Gastroesophageal sphincter (tissue), 3 donors: ENCODE measurements at regions not wholly inside any gene's neighbourhood (a gene's known extent, or its start where the extent isn't known, plus 50 kb on each side); places are given as distances from the start of the nearest gene placed in this dataset.

Source experiments
- CTCF ChIP-seq, 4 experiments: fragments of 200-600 bp in 2 of 4; fragments of 450-650 bp in 2 of 4; sonication (generic) in 1 of 4; IDR thresholded peaks; one replicate each; pipeline ENCODE4 v1.5.1; 2017 to 2019; ENCODE audit warnings: antibody characterized with exemption in 4 of 4, mild to moderate bottlenecking in 2 of 4, moderate library complexity in 2 of 4
- POLR2A ChIP-seq, 2 donors: fragments of 450-650 bp; IDR thresholded peaks; one replicate each; pipeline ENCODE4 v1.6.1; 2017; ENCODE audit warnings: antibody characterized with exemption in 2 of 2, mild to moderate bottlenecking in 2 of 2, moderate library complexity in 1 of 2
- POLR2AphosphoS5 ChIP-seq: sonication (generic); formaldehyde crosslinking; IDR thresholded peaks from one replicate; pipeline ENCODE4 v1.6.1; 2017; ENCODE audit warnings: antibody characterized with exemption

GRCh38 chr10:59967079-59967478, 60.7 kb upstream of the CCDC6 start:
- TF ChIP-seq POLR2A (IDR thresholded peaks at IDR 0.05) (no peak), CTCF (IDR thresholded peaks at IDR 0.05) (no peak), POLR2AphosphoS5 (no peak)
